HuH-7 (cell line): ENCODE measurements at regions not wholly inside any gene's neighbourhood (a gene's known extent, or its start where the extent isn't known, plus 50 kb on each side); places are given as distances from the start of the nearest gene placed in this dataset.
"Not testable (repeated sequence)": the region's sequence is repeated elsewhere in the genome, so short reads cannot be mapped to it uniquely, and the experiment has no call there.

Experiments
- DNase-seq: peaks from one replicate; pipeline ENCODE4 v3.0.0; 2011; ENCODE audit warnings: low spot score

GRCh38 chr5:136924490-136924889 is 559.1 kb upstream of the TRPC7 start:
- no peak for DNase-seq

GRCh38 chr5:136910625-136911024 is 545.3 kb upstream of the TRPC7 start:
- no peak for DNase-seq

- no peak for DNase-seq
Observed at GRCh38 chr5:136909906-136910305, 544.6 kb upstream of the TRPC7 start.

DNA sequence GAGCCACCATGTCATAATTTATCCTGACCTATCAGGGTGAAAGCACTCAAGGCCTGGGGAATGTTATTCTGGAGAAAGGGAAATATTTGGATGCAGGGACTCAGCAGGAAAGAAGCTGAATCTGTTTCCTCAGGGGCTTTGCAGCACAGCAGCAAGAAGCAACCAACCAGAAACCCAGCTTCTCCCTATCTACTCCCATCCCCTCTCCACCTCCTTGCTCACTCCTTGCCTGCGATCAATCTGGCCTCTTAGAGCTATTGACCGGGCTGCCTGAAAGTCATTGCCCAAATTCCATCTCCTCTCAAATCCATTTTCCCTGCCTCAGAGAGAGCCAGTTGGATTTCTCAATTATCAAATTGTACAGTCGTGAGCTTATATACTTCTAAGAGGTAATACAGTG is 542.0 kb upstream of the TRPC7 start:
- DNase-seq = no peak

- no peak for DNase-seq
Observed at GRCh38 chr5:136906545-136906944, 541.2 kb upstream of the TRPC7 start.

DNA sequence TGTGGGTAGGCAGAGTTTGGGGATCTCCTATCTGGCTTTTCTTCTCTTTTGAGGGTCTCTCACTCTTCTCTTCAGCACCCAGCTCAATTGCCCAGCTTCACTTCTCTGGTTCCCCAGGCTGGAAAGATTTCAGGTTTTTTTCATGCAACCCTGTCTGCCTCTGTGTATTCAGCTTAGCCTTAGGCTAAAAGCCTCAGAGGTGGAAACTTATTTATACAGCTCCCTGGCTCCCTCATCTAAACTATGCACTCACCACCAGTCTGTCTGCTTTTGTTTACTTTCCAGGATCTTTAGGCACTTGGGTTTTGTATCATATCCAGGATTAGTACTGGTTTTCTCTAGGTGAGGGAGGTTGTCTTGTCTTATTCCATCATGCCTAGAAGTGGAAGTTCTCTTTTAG is 540.2 kb upstream of the TRPC7 start:
- DNase-seq = no peak

GRCh38 chr5:136894070-136894469 is 528.7 kb upstream of the TRPC7 start:
- DNase-seq = no peak

DNA sequence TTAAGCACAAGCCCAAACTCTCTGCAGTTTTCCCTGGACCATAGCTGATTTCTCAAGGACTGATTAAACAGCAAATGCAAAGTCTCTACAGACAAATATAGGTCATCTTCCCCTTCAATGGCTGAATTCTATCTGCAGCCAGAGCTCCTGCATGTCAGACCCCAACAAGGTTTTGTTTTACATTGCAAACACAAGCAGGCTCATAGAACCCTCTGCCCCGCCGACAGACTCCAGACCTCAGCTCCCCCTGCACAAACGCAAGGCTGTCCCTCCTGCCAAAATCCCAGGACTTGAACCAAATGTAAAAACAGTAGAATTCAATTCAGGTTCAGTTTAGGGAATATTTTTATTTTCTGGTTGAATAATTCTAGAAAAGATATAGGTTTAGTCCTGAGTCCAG is 526.7 kb upstream of the TRPC7 start:
- no peak for DNase-seq

DNA sequence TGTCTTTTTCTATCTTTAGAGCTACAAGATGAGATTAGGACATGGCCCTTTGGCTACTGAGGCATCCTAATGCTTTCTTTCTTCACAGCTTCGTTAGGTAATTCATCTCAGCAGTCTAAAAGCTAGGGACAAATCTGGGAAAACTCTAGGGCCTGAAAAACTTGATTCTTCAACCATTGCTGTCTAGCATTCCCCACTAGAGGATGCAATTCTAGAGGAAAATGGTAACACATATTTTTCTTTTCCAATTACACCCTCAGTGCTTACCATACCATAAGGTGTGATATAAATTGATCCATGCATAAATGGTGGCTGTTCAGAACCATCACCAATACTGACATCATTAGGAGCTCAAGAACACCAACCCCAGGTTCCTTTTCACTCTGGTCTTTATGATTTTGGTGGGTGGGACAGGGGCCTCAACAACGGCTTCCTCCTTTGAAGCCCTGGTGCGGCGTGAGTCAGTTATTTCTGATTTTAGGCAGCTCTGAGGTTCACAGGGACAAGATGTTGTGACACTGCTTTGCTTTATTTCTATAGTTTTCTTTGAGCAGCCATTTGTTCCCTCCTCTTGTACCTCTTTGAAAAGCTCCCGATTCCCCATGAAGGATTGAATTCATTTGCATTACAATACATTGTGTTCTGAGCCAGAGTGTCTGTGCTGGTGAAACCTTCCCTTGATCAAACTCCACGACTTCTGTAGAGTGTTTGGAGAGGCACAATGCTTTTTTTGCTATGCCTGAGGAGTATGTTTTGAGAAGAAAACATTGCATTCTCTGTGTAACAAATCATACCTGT is 526.0 kb upstream of the TRPC7 start:
- no peak for DNase-seq

- no peak for DNase-seq
Observed at GRCh38 chr5:136890431-136891148, 525.2 kb upstream of the TRPC7 start.

GRCh38 chr5:136886608-136887007 is 521.3 kb upstream of the TRPC7 start:
- no peak for DNase-seq

- DNase-seq = no peak
Observed at GRCh38 chr5:136864960-136865359, 499.6 kb upstream of the TRPC7 start.

GRCh38 chr5:136856648-136857047 is 491.3 kb upstream of the TRPC7 start:
- DNase-seq = no peak

GRCh38 chr5:136853971-136854370 is 488.6 kb upstream of the TRPC7 start:
- DNase-seq = no peak

GRCh38 chr5:136840601-136841000 is 475.3 kb upstream of the TRPC7 start:
- no peak for DNase-seq

GRCh38 chr5:136836093-136836492 is 470.7 kb upstream of the TRPC7 start:
- DNase-seq = no peak

GRCh38 chr5:136820848-136821247 is 455.5 kb upstream of the TRPC7 start:
- no peak for DNase-seq

GRCh38 chr5:136819526-136820302 is 454.4 kb upstream of the TRPC7 start:
- DNase-seq = no peak

- no peak for DNase-seq
Observed at GRCh38 chr5:136816327-136816726, 451.0 kb upstream of the TRPC7 start.

DNA sequence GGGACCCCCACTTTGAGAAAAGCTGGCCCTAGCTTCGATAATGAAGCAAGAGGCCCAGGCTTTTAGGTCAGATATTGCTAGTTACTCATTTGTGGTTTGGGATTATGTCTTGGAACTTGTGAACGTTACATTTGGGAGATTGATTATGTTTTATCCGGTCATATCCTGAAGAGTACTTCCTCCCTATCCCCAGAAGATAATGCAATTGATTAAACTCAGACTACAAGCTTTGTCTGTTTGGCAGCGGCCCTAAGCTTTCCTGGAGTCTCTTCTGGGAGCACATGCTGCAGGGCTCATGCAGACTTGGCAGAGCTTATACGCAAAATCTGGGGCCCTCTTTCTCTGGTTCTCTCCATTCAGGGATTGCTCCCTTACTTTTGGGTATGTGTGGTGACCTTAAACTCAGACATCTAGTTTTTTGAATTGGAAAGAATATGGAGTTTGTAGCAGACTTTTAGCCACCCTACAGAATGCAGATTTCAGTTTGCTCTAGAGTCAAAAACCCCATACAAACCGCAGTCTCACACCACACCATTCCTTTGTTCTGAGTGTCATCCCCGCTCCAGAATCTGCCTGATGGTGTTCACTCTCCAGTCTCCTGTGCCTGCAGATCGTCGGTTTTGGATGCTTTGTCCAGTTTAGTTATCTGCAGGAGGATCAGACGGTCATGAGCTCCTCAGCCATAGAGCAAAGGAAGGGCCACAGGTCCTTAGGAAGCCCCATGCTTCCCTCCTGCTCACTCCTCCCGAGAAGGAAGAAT is 449.5 kb upstream of the TRPC7 start:
- DNase-seq = no peak

GRCh38 chr5:136812270-136812669 is 446.9 kb upstream of the TRPC7 start:
- DNase-seq = not testable (repeated sequence)

GRCh38 chr5:136811551-136811950 is 446.2 kb upstream of the TRPC7 start:
- DNase-seq = no peak
